Upper lobe of left lung (tissue), 6 donors: ENCODE measurements at regions not wholly inside any gene's neighbourhood (a gene's known extent, or its start where the extent isn't known, plus 50 kb on each side); places are given as distances from the start of the nearest gene placed in this dataset.

Source experiments
- ATAC-seq, 2 donors: fragments of 200-7000 bp; cut with Tn5 transposase; one replicate each; pipeline ENCODE4 v1.9.1; 2022; ENCODE audit warnings: mild to moderate bottlenecking in 2 of 2, moderate library complexity in 2 of 2; ENCODE audit not compliant: low FRiP score in 2 of 2
- DNase-seq, 2 donors: peaks; one replicate each; pipeline ENCODE4 v3.0.0-alpha.2; 2019 to 2020
- H3K27ac ChIP-seq, 4 donors: fragments of 200-600 bp; sonication (generic); one replicate each; pipeline ENCODE4 v1.5.1; 2016 to 2019
- H3K27me3 ChIP-seq, 4 donors: fragments of 200-600 bp; sonication (generic); one replicate each; pipeline ENCODE4 v1.5.1; 2017 to 2019
- H3K36me3 ChIP-seq, 4 donors: fragments of 200-600 bp; sonication (generic); one replicate each; pipeline ENCODE4 v1.5.1; 2016 to 2019
- H3K4me1 ChIP-seq, 4 donors: fragments of 200-600 bp; sonication (generic); one replicate each; pipeline ENCODE4 v1.5.1; 2018 to 2019
- H3K4me3 ChIP-seq, 4 donors: fragments of 200-600 bp; sonication (generic); one replicate each; pipeline ENCODE4 v1.5.1; 2017 to 2019; ENCODE audit warnings: mild to moderate bottlenecking in 2 of 4, moderate library complexity in 1 of 4
- H3K9me3 ChIP-seq, 4 donors: fragments of 200-600 bp; sonication (generic); one replicate each; pipeline ENCODE4 v1.5.1; 2018 to 2019
- EP300 ChIP-seq, 4 donors: sonication (generic); formaldehyde crosslinking; IDR thresholded peaks; one replicate each; pipeline ENCODE4 v1.5.1; 2017; ENCODE audit warnings: antibody characterized with exemption in 4 of 4, control low read depth in 2 of 4
- POLR2A ChIP-seq, 4 donors: fragments of 450-650 bp; IDR thresholded peaks; one replicate each; pipeline ENCODE4 v1.5.1; 2016 to 2017; ENCODE audit warnings: antibody characterized with exemption in 4 of 4, mild to moderate bottlenecking in 2 of 4
- POLR2AphosphoS5 ChIP-seq, 2 donors: sonication (generic); formaldehyde crosslinking; IDR thresholded peaks; one replicate each; pipeline ENCODE4 v1.5.1; 2017; ENCODE audit warnings: antibody characterized with exemption in 2 of 2
- WGBS, 2 donors: methylation state at CpG; one replicate each; pipeline ENCODE4 v1.1.5; 2017 to 2018; 5-methylcytosine and 5-hydroxymethylcytosine counted together
- TF ChIP-seq, protein P1 (sequence below), 6 experiments: fragments of 450-650 bp in 4 of 6; fragments of 200-600 bp in 2 of 6; sonication (generic) in 2 of 6; IDR thresholded peaks; one replicate each; pipeline ENCODE4 v1.5.1; 2016 to 2019; ENCODE audit warnings: antibody characterized with exemption in 6 of 6
- donor health status: DM: no; HTN: no; CAD: no; lungs with moderate emphysema.
- donor health status: DM: no; HTN: yes; CAD: no; lungs with severe emphysema.

DNA sequence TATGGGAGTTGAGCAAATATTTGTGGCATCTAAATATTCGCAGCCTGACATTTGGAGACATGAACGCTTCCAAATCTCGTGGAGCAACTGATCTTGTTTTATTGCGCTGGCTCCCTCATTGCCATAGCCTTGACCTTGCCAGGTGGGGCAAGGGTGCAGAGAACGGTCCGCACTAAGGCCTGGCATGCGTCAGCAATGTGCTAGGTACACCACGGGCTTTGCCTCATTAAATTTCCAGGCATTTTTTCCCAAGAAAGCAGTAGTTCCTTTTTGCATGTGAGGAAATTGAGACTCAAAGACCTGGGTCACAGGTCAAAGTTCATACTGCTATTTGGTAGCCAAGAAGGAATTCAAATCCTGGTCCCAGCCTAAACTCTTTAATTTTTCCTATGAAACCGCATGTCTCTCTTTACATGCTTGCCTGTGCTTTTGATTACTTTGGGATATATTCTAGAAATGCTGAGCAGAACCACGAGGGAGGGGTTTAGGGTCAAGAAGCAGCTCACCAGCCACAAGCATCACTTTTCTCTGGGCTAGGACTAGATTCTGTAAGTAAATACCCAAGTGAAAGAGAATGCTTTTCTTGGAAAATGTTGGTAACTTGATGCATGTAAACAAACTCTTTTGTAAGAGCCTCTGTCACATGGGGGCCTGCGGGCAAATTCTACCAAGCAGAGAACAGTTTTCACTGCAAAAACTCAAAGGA is 891.6 kb downstream of the VRK1 start:
- WGBS, 2 donors, result 84 to 89% methylated on average over 11 of the region's 11 CpGs
- TF ChIP-seq, protein P1, sequence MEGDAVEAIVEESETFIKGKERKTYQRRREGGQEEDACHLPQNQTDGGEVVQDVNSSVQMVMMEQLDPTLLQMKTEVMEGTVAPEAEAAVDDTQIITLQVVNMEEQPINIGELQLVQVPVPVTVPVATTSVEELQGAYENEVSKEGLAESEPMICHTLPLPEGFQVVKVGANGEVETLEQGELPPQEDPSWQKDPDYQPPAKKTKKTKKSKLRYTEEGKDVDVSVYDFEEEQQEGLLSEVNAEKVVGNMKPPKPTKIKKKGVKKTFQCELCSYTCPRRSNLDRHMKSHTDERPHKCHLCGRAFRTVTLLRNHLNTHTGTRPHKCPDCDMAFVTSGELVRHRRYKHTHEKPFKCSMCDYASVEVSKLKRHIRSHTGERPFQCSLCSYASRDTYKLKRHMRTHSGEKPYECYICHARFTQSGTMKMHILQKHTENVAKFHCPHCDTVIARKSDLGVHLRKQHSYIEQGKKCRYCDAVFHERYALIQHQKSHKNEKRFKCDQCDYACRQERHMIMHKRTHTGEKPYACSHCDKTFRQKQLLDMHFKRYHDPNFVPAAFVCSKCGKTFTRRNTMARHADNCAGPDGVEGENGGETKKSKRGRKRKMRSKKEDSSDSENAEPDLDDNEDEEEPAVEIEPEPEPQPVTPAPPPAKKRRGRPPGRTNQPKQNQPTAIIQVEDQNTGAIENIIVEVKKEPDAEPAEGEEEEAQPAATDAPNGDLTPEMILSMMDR (IDR thresholded peaks at IDR 0.05), result no peak
- TF ChIP-seq POLR2AphosphoS5 (IDR thresholded peaks at IDR 0.05) (no peak), POLR2A (IDR thresholded peaks at IDR 0.05) (no peak), EP300 (IDR thresholded peaks at IDR 0.05) (no peak)

DNA sequence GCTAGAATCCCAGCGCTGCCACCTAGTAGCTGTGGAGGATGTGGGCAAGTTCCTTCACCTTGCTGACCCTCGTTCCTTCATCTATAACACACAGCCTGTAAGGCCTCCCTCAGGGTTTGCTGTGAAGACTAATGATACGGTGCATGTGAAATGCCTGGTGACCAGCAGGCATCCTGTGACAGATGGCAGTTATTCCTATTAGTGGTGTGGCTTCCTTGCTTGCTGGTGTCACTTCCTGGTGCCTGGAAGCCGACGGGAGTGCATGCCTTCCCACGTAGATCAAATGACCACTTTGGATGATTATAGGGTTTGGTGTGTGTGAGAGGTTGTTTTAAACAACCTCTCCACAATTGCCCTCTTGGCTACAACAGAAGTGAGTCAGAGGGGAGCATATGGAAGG is 894.9 kb downstream of the VRK1 start:
- Histone ChIP-seq H3K27me3 (no peaks in the 10 kb centered on the region), H3K4me1 (no peaks in the 10 kb centered on the region), H3K4me3 (no peak overlapping the region), H3K9me3 (no peaks in the 10 kb centered on the region), H3K36me3 (no peaks in the 10 kb centered on the region), H3K27ac (no peak overlapping the region)
- TF ChIP-seq, protein P1 (IDR thresholded peaks at IDR 0.05), result no peak
- TF ChIP-seq POLR2A (IDR thresholded peaks at IDR 0.05) (no peak), POLR2AphosphoS5 (IDR thresholded peaks at IDR 0.05) (no peak), EP300 (IDR thresholded peaks at IDR 0.05) (no peak)
- ATAC-seq (no peak), DNase-seq (no peak)
- WGBS, 2 donors, result 48 to 56% methylated on average over 4 to 6 of the region's 6 CpGs

More for the DNA sequence above, 891.6 kb downstream of the VRK1 start:
- no peaks in the 10 kb centered on the region for H3K4me1 ChIP-seq
- ATAC-seq (no peak), DNase-seq (no peak)
- H3K36me3 ChIP-seq, result no peaks in the 10 kb centered on the region
- no peaks in the 10 kb centered on the region for H3K27me3 ChIP-seq
- no peak overlapping the region for H3K4me3 ChIP-seq
- H3K27ac ChIP-seq, result no peak overlapping the region
- no peaks in the 10 kb centered on the region for H3K9me3 ChIP-seq

DNA sequence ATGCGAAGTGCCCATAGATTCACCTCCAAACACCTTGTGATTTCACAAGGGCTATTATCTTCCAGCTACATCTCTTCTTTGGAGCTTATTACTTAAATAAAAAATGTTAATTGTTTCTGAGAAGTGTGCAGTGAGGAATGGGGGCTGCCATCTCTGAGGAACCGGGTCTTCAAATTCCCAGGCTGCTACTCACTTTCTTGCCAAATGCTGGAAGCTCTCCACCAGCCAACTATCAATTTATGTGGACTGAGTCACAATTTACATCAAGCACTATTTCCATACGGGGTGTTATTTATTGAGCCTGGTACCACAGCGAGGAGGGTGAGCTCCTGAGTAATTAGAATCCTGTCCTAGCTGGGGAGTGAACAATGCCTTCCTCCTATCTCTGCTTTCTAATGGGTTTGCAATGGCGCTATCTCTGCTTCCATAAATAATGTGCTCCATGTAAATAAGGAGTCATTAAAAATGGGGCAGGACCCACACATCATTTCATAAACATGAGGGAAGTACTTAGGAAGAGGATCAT is 898.3 kb downstream of the VRK1 start:
- WGBS, 2 donors, result 75 to 81% methylated on average over 5 of the region's 5 CpGs
- ATAC-seq, result no peak

GRCh38 chr14:97697772-97698171 is 900.6 kb downstream of the VRK1 start:
- Histone ChIP-seq H3K4me1 (no peaks in the 10 kb centered on the region), H3K27me3 (no peaks in the 10 kb centered on the region), H3K9me3 (no peaks in the 10 kb centered on the region), H3K4me3 (no peak overlapping the region), H3K36me3 (no peaks in the 10 kb centered on the region), H3K27ac (no peak overlapping the region)
- DNase-seq (no peak), ATAC-seq (no peak)
- TF ChIP-seq, protein P1 (IDR thresholded peaks at IDR 0.05), result no peak
- no peak for TF ChIP-seq POLR2AphosphoS5 (IDR thresholded peaks at IDR 0.05)
- TF ChIP-seq POLR2A (IDR thresholded peaks at IDR 0.05), result no peak
- TF ChIP-seq EP300 (IDR thresholded peaks at IDR 0.05), result no peak
- 59 to 80% methylated on average over 2 of the region's 2 CpGs for WGBS, 2 donors

More for the DNA sequence above, 898.3 kb downstream of the VRK1 start:
- H3K27ac ChIP-seq, result no peak overlapping the region
- TF ChIP-seq, protein P1 (IDR thresholded peaks at IDR 0.05), result no peak
- no peaks in the 10 kb centered on the region for H3K9me3 ChIP-seq
- no peak for DNase-seq
- H3K4me1 ChIP-seq, result no peaks in the 10 kb centered on the region
- H3K4me3 ChIP-seq, result no peak overlapping the region
- H3K27me3 ChIP-seq, result no peaks in the 10 kb centered on the region
- H3K36me3 ChIP-seq, result no peaks in the 10 kb centered on the region

GRCh38 chr14:97699026-97699425 is 901.8 kb downstream of the VRK1 start:
- Histone ChIP-seq H3K9me3 (no peaks in the 10 kb centered on the region), H3K27me3 (no peaks in the 10 kb centered on the region), H3K36me3 (no peaks in the 10 kb centered on the region), H3K27ac (no peak overlapping the region), H3K4me3 (no peak overlapping the region), H3K4me1 (peaks cover 0 to 7% (median 3%) of the 10 kb centered on the region in 4 donors)
- WGBS, 2 donors, result 64 to 74% methylated on average over 3 of the region's 3 CpGs
- ATAC-seq (no peak), DNase-seq (no peak)
- no peak for TF ChIP-seq POLR2A (IDR thresholded peaks at IDR 0.05)
- TF ChIP-seq, protein P1 (IDR thresholded peaks at IDR 0.05), result no peak
- no peak for TF ChIP-seq EP300 (IDR thresholded peaks at IDR 0.05)
- TF ChIP-seq POLR2AphosphoS5 (IDR thresholded peaks at IDR 0.05), result no peak
